GM21381 (cell line): ENCODE measurements at regions not wholly inside any gene's neighbourhood (a gene's known extent, or its start where the extent isn't known, plus 50 kb on each side); places are given as distances from the start of the nearest gene placed in this dataset.

Experiments
- ATAC-seq: cut with Tn5 transposase; IDR thresholded peaks from one replicate; pipeline ENCODE4 v1.9.1; 2021; ENCODE audit warnings: mild to moderate bottlenecking, moderate library complexity; ENCODE audit not compliant: unreplicated experiment

- ATAC-seq: no peak
Measured at GRCh38 chr6:82720992-82721391, 344.6 kb downstream of the UBE3D start.

DNA sequence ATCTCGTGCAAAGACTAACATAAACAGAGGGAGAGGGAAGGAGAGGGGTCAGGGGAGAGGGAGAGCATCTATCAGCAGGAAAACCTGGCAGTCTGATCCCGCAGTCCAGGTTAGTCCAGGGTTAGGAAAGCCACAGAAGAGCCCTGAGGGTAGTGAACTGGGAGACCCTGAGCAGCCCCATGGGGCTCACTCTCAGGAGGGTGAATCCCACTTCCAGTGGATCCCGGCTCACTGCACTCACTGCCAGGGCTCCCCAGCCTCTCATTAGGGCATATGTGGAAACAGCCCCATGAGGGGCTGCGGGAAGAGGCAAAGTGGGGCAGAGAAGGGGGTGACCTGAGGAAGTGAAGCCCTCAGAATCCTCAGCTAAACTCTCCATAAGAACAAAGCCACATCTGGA is 329.9 kb downstream of the UBE3D start:
- no peak for ATAC-seq

GRCh38 chr6:82737965-82738364 is 327.7 kb downstream of the UBE3D start:
- ATAC-seq: no peak

GRCh38 chr6:82738773-82739172 is 326.9 kb downstream of the UBE3D start:
- no peak for ATAC-seq

DNA sequence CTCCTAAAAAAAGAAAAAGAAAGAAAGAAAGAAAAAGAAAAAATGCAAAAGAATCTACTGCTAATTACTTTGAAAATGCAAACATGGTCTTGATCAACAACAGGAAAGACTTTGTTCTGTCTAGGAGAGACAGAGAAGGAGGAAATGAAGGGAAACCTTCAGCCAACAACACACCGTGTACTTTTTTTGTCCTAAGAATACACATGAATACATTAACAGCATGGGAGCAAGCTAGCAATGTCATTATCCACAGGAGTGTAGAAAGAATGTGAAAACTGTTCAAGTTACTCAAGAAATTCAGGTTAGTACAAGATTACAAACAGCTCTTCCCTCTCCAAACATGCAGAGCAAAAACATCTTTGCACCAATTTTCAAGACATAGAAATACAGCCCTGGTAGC is 326.3 kb downstream of the UBE3D start:
- ATAC-seq: no peak

GRCh38 chr6:82740072-82740471 is 325.6 kb downstream of the UBE3D start:
- ATAC-seq: no peak

DNA sequence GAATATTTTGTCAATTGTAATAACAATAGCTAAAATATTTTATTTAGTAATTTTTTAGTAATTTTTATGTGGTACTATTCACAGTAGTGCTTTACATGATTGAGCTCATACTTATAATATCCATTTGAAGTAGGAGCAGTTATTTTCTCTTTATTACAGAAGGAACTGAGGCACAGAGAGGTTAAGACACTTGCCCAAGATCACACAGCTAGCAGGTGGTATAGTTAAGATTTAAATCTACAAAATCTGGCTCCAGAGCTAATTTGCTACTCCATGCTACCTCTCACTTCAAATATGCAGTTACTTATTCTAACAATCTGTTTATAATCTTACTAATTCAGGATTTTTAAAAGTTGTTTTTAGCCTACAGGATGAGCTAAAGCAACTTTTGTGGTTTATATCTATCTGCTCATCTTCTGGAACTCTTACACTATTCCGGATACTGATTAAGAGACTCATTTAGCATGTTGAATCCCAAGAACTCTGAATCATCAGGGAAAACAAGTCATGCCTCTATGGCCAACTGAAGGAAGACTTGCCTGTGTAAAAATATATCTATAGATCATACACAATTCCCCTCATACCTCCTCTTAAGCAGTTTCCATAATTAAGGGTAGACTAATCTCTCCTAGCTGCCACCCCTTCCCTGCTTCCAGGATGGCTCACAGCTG is 324.2 kb downstream of the UBE3D start:
- ATAC-seq: no peak

DNA sequence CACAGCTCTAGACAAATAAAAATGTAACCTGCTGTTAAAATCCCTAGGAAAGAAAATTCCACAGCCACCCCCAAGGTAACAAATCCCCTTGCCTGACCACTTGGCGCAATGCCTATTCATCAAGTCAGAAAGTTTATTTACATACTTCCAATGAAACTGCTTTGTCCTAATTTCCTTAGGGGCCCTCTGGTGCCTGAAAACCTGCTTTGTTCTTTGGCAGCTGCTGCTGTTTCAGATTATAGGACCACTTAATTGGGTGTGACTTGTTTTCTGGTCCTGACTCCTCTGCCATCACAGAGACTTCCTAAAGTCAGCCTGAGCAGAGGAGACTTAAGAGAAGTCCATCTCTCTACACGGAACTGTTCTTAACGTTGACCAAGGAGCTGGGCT is 323.6 kb downstream of the UBE3D start:
- no peak for ATAC-seq

DNA sequence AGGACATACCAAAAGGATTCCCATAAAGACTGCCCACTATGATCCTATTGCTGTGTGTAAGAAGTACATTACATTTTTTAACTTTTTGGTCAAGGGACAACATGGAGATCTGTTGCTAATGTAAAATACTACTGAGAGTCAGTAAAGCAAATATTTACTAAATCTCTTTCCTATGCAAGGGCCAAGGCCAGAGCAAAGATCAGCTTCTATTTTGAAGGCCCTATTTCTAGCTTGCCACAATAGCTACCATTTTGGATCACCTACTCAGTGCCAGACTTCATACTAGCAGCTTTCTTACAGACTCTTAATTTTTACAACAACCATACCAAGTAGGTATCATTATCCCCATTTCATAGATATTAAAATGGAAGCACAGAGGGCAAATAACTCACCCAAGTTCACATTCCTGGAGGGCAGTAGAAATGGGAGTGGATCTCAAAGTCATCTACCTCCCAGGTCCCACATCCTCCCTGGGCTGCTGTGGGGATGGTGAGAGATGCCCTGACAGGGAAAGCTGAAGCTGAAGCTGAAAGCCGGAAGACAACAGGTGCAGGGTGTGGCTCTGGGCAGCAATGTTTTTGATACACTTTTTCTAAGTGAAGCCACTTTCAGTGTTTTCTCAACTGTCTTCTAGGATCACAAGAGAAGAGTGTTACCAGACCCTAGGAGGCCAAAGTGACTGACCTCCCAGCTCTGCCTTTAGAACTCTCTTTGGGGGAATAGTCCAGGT is 321.2 kb downstream of the UBE3D start:
- ATAC-seq: no peak

DNA sequence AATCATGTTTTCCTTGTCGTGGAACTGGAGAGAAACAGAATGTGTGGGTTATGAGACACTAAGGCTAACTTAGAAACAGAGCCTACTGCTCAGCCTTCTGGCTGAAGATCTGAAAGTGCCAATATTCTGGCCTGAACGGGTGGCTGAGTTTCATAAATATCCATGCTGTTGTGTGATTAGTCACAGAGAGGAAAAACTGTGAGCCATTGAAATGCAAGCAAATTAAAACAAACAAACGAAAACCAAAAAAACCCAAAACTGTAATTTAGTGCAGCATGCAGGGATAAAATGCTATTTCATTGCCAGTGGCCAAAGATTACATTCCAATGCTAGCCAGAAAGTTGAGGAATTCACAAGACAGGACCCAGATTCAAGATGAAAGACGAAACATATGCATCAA is 315.1 kb downstream of the UBE3D start:
- ATAC-seq: no peak

- ATAC-seq: no peak
Measured at GRCh38 chr6:82751718-82752117, 313.9 kb downstream of the UBE3D start.

GRCh38 chr6:82761674-82762345 is 303.8 kb downstream of the UBE3D start:
- no peak for ATAC-seq

GRCh38 chr6:82766476-82766875 is 299.2 kb downstream of the UBE3D start:
- no peak for ATAC-seq

DNA sequence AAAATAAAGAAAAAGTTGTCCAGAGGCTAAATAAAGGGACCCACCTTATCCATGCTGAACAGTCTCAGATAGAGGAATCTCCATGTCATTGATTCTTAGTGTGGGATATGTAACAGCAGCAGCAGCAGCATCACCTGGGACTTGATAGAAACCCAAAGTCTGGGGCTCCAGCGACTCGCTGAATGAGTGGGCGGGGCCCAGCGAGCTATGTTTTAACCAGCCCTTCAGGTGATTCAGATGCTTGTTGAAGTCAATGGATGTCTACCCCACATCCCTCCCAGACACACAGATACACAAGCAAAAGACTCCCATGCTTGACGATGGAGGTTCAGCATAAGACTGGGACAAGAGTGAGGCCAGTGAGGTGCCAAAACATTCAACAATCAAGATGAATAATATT is 298.6 kb downstream of the UBE3D start:
- ATAC-seq: no peak

GRCh38 chr6:82767447-82767846 is 298.2 kb downstream of the UBE3D start:
- ATAC-seq: no peak

DNA sequence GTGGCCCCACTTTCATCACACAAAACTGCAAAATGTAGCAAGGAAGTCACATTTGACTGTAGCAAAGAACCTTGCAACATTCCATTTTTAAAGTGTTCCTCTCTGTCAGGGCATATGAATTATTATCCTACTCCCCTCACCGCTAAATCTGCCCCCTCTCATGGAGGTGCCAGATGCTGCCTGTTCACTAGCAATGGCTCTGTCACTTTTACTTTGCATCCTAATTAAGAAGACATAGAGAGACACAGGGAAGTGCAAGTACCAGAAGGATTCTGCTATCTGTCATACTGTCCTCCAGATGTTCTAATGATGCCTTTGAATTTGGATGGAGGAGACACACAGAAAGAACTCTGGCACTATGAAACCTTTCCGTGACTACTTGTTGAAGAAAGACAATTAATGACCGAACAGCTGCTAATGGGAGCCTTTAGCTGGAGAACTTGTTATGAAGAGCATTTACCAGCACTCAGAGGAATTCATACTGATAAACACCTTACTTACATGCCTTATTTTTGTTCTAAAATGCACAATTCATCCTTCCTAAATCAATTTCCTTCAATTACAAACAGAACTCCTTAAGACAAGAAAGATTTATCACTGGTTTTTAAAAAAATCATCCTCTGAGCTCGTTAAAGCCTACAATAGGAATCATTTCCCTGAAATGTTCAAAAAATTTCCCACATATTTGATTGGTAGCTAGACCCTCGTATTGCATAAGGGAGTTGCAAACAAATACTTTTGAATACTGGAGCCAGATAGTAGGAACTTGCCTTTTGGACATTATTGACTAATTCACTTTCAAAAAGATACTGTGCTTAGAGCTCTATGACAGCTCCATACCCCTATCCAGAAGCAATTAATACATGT is 292.6 kb downstream of the UBE3D start:
- ATAC-seq: no peak

GRCh38 chr6:82775361-82775760 is 290.3 kb downstream of the UBE3D start:
- no peak for ATAC-seq

- ATAC-seq: no peak
Measured at GRCh38 chr6:82775981-82776380, 289.7 kb downstream of the UBE3D start.

DNA sequence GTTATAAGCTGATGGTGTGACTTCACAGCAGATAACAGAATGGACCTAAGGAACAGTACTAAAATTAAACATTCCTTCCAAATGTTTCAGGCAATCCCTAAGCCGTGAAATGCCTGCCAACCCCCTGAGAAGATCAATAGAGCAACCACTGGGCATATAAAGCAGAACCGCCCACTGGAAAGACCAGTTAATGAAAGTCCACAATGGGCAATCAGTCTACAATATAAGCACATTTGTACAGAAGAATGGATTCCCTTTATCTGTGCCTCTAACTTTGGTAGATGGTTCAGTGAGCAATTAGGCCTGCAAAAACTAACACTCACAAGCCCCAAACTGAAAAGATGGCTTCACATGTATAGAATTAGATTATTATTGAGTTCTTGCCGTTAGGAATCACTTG is 286.6 kb downstream of the UBE3D start:
- ATAC-seq: no peak

GRCh38 chr6:82780334-82780733 is 285.3 kb downstream of the UBE3D start:
- no peak for ATAC-seq

DNA sequence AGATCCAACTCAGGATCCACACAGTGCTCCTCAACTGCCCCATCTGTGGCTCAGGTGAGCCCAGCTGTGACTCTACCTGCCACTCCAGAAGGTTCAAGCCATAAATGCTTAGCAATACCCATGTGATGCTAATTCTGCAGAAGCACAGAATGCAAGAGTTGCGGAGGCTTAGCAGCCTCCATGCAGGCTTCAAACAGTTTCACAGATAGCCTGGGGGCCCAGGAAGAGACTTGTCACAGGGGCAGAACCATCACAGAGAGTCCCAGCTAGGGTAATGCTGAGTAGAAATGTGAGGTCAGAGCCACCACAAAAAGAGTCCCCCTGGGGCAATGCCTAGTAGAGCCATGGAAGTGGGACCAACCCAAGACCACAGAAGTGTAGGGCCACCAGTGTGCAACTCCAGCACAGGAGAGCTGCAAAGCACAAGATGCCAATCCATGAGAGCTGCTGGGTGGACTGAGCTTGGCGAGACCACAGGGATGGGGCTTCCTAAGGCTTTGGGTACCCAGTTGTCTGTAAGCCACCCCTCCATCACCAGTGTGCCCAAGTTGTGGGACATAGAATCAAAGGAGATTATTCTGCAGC is 283.9 kb downstream of the UBE3D start:
- no peak for ATAC-seq
